HepG2 (cell line): ENCODE measurements at regions not wholly inside any gene's neighbourhood (a gene's known extent, or its start where the extent isn't known, plus 50 kb on each side); places are given as distances from the start of the nearest gene placed in this dataset.

ENCODE experiments used
- ATAC-seq: fragments of 200-7000 bp; cut with Tn5 transposase; 3 replicates; pipeline ENCODE4 v1.9.1; 2020; ENCODE audit warnings: mild to moderate bottlenecking, moderate library complexity
- BruUV-seq: library from RNA; stranded (reverse); fragments of 400-500 nt; replicated peaks from 2 replicates; lab custom pipeline; 2021; lab: Mats Ljungman, UMichigan
- CTCF ChIA-PET: fragments of 300-600 bp; formaldehyde crosslinking; extraction: SDS; loops from one replicate; lab custom pipeline; 2021; ENCODE audit warnings: low total read pairs, inconsistent platforms, low intra/inter-chr PET ratio; lab: Yijun Ruan, JAX
- POLR2A ChIA-PET: fragments of 350-600 bp; sonication (Branson Sonifier 250); formaldehyde crosslinking; loops from one replicate; lab custom pipeline; 2020; ENCODE audit warnings: antibody characterized with exemption, inconsistent platforms; lab: Yijun Ruan, JAX
- DNase-seq: peaks from one replicate; pipeline ENCODE4 v3.0.0-alpha.2; 2015; ENCODE audit warnings: low spot score
- FAIRE-seq: peaks from 3 replicates; lab custom pipeline; 2011; peaks lifted over from hg19 to GRCh38; lab: Jason Lieb, UNC
- H2AFZ ChIP-seq: one replicate; pipeline ENCODE4 v1.6.1; 2011; ENCODE audit warnings: low read length, inconsistent platforms
- H3K27ac ChIP-seq: fragments of 300-600 bp; 3 replicates; pipeline ENCODE4 v1.8.0; 2011; ENCODE audit warnings: mixed run types, mild to moderate bottlenecking, mixed read lengths, low read length, inconsistent platforms; ENCODE audit not compliant: insufficient read depth; ENCODE audit errors: extremely low read length
- H3K27me3 ChIP-seq, 2 experiments: fragments of 200-600 bp in 1 of 2; 2 replicates in 1 of 2; 3 replicates in 1 of 2; pipeline versions ENCODE4 v1.6.0 to v1.8.0; 2011; ENCODE audit warnings: low read length in 2 of 2, mild to moderate bottlenecking in 2 of 2, moderate library complexity in 2 of 2, inconsistent platforms in 1 of 2; ENCODE audit not compliant: insufficient read depth in 2 of 2, control insufficient read depth in 1 of 2
- H3K36me3 ChIP-seq, 2 experiments: fragments of 200-600 bp in 1 of 2; replicated peaks in 1 of 2; 2 replicates in 1 of 2; 3 replicates in 1 of 2; pipeline versions ENCODE4 v1.5.1 to v1.8.0; 2011; ENCODE audit warnings: low read length in 2 of 2, inconsistent platforms in 1 of 2; ENCODE audit not compliant: insufficient read depth in 2 of 2, control insufficient read depth in 1 of 2
- H3K4me1 ChIP-seq: 2 replicates; pipeline ENCODE4 v1.5.1; 2012; ENCODE audit warnings: low read length, inconsistent platforms; ENCODE audit not compliant: insufficient read depth
- H3K4me2 ChIP-seq: 2 replicates; pipeline ENCODE4 v1.6.0; 2011; ENCODE audit warnings: low read depth, low read length, inconsistent platforms
- H3K4me3 ChIP-seq, 3 experiments: fragments of 200-600 bp in 1 of 3; sonication (generic), shearing (Covaris generic) in 1 of 3; replicated peaks in 1 of 3; 2 replicates each; pipeline ENCODE4 v1.5.1; 2011 to 2016; ENCODE audit warnings: low read length in 3 of 3, inconsistent platforms in 2 of 3, low read depth in 2 of 3, mild to moderate bottlenecking in 2 of 3, control low read depth in 1 of 3, mixed read lengths in 1 of 3; ENCODE audit not compliant: insufficient read depth in 1 of 3
- H3K79me2 ChIP-seq: one replicate; pipeline ENCODE4 v1.6.1; 2011; ENCODE audit warnings: low read length, inconsistent platforms; ENCODE audit not compliant: insufficient read depth
- H3K9ac ChIP-seq: 2 replicates; pipeline ENCODE4 v1.6.0; 2011; ENCODE audit warnings: mild to moderate bottlenecking, low read depth, low read length, inconsistent platforms; ENCODE audit not compliant: insufficient read depth
- H3K9me3 ChIP-seq: 2 replicates; pipeline ENCODE4 v1.5.1; 2012; ENCODE audit warnings: mild to moderate bottlenecking, low read length
- H4K20me1 ChIP-seq: 2 replicates; pipeline ENCODE4 v1.6.0; 2011; ENCODE audit warnings: inconsistent platforms, mild to moderate bottlenecking, low read length, moderate library complexity; ENCODE audit not compliant: insufficient read depth
- ADNP ChIP-seq: sonication (generic); formaldehyde crosslinking; IDR thresholded peaks from 2 replicates; pipeline ENCODE4 v1.4.0; 2020; ENCODE audit warnings: missing genetic modification reagents
- BHLHE40 ChIP-seq: IDR thresholded peaks from 2 replicates; pipeline ENCODE4 v1.6.1; 2011; ENCODE audit warnings: low read length, improper control_type of control experiment
- CREB1 ChIP-seq, 2 experiments: fragments of 450-650 bp in 1 of 2; IDR thresholded peaks; 2 replicates each; pipeline ENCODE4 v1.6.1; 2016 to 2017; ENCODE audit warnings: control low read depth in 1 of 2, mild to moderate bottlenecking in 1 of 2, missing compliant biosample characterization in 1 of 2, missing genetic modification characterization in 1 of 2
- ELF3 ChIP-seq: IDR thresholded peaks from 2 replicates; pipeline ENCODE4 v1.6.1; 2016; ENCODE audit warnings: missing genetic modification reagents, missing compliant biosample characterization
- GTF2F1 ChIP-seq: fragments of 150-350 bp; IDR thresholded peaks from 2 replicates; pipeline ENCODE4 v1.6.1; 2014; ENCODE audit warnings: low read length
- KMT2A ChIP-seq: sonication (generic); formaldehyde crosslinking; IDR thresholded peaks from 2 replicates; pipeline ENCODE4 v1.4.0; 2020; ENCODE audit warnings: missing genetic modification reagents
- NFE2L1 ChIP-seq: sonication (generic); formaldehyde crosslinking; IDR thresholded peaks from 2 replicates; pipeline ENCODE4 v1.4.0; 2020; ENCODE audit warnings: missing genetic modification reagents, mild to moderate bottlenecking, borderline replicate concordance
- POLR2AphosphoS5 ChIP-seq: IDR thresholded peaks from 2 replicates; pipeline ENCODE4 v1.6.1; 2012; ENCODE audit warnings: low read depth, low read length
- RAD51 ChIP-seq: fragments of 450-650 bp; IDR thresholded peaks from 2 replicates; pipeline ENCODE4 v1.6.1; 2016; ENCODE audit warnings: borderline replicate concordance
- TGIF2 ChIP-seq: IDR thresholded peaks from 2 replicates; pipeline ENCODE4 v1.6.1; 2016; ENCODE audit warnings: control low read depth, missing compliant biosample characterization
- YY1 ChIP-seq: IDR thresholded peaks from 2 replicates; pipeline ENCODE4 v1.6.1; 2011; ENCODE audit warnings: low read length, low read depth, moderate library complexity, mild to moderate bottlenecking; ENCODE audit not compliant: insufficient read depth, insufficient replicate concordance
- ZNF224 ChIP-seq: sonication (generic); formaldehyde crosslinking; IDR thresholded peaks from 2 replicates; pipeline ENCODE4 v1.5.0; 2020; ENCODE audit warnings: mild to moderate bottlenecking, missing genetic modification reagents
- ZNF468 ChIP-seq: sonication (generic); formaldehyde crosslinking; IDR thresholded peaks from 2 replicates; pipeline ENCODE4 v1.8.0; 2022; ENCODE audit warnings: mild to moderate bottlenecking, moderate library complexity, missing genetic modification reagents
- ZNF879 ChIP-seq: sonication (generic); formaldehyde crosslinking; IDR thresholded peaks from 2 replicates; pipeline ENCODE4 v1.8.1; 2023; ENCODE audit warnings: missing genetic modification reagents
- WGBS: methylation state at CpG from one replicate; pipeline ENCODE4 v1.1.6; 2017; ENCODE audit warnings: low lambda C conversion rate; 5-methylcytosine and 5-hydroxymethylcytosine counted together
- in situ Hi-C: cut with HindIII; loops from 2 replicates; pipeline ENCODE4 v1.10.0; 2017; ENCODE audit warnings: low pct_unique_long_range_greater_than_20kb; ENCODE audit not compliant: extremely low pct_ligation_motif_present
- intact Hi-C: fragments of 100-400 bp; cut with micrococcal nuclease; formaldehyde crosslinking; loops from one replicate; pipeline ENCODE4 v1.10.0; 2022; ENCODE audit not compliant: unreplicated experiment
- TF ChIP-seq, protein P1 (sequence below): sonication (generic); formaldehyde crosslinking; IDR thresholded peaks from 2 replicates; pipeline ENCODE4 v1.8.1; 2022; ENCODE audit warnings: mild to moderate bottlenecking, missing genetic modification reagents
- TF ChIP-seq, protein P2 (sequence below): sonication (generic); formaldehyde crosslinking; conservative IDR thresholded peaks from 2 replicates; pipeline ENCODE4 v1.4.0; 2020; ENCODE audit warnings: missing genetic modification reagents

- H3K4me2 ChIP-seq: no peak overlapping the region
- H3K4me3 ChIP-seq: no peak overlapping the region
- no peak overlapping the region for H3K27ac ChIP-seq
- FAIRE-seq (no peak), ATAC-seq (no peak), DNase-seq (no peak)
- peaks cover 1 to 7% of the 10 kb centered on the region in 2 experiments; a peak in 3 of 5 replicates for H3K27me3 ChIP-seq
- POLR2A ChIA-PET: no interaction called here
- H3K36me3 ChIP-seq: no peaks in the 10 kb centered on the region
- no peaks in the 10 kb centered on the region for H3K9me3 ChIP-seq
- in situ Hi-C loops: loop anchor here (25.0 kb wide), 1 partner anchor 91 kb away; no protein-coding TSS in a partner anchor
- CTCF ChIA-PET: no interaction called here
- intact Hi-C loops: no loop called here
- H3K9ac ChIP-seq: no peak overlapping the region
- H3K79me2 ChIP-seq: no peaks in the 10 kb centered on the region
- peaks cover 16% of the 10 kb centered on the region for H3K4me1 ChIP-seq
- no peaks in the 10 kb centered on the region for H4K20me1 ChIP-seq
- WGBS: 19% methylated on average over 5 of the region's 5 CpGs
- no TSS peak for BruUV-seq
- no peak for TF ChIP-seq GTF2F1
- no peak for TF ChIP-seq KMT2A (CRISPR knock-in tag)
- no peak for TF ChIP-seq ZNF468 (CRISPR knock-in tag)
- no peak for TF ChIP-seq BHLHE40
- TF ChIP-seq ELF3 (CRISPR knock-in tag): no peak
- TF ChIP-seq RAD51: no peak
- no peak overlapping the region for H2AFZ ChIP-seq
Observed at GRCh38 chr13:21796066-21796465, 125.2 kb downstream of the FGF9 start.

- H3K4me2 ChIP-seq: no peak overlapping the region
- CTCF ChIA-PET: no interaction called here
- 46% methylated on average over 11 of the region's 11 CpGs for WGBS
Observed at GRCh38 chr13:21796775-21797514, 126.1 kb downstream of the FGF9 start.

More at GRCh38 chr13:21796775-21797514, 126.1 kb downstream of the FGF9 start:
- H4K20me1 ChIP-seq: no peaks in the 10 kb centered on the region
- H3K4me3 ChIP-seq: no peak overlapping the region
- intact Hi-C loops: no loop called here
- H3K9me3 ChIP-seq: no peaks in the 10 kb centered on the region
- TF ChIP-seq ADNP (CRISPR knock-in tag) (no peak), CREB1 (IDR thresholded peaks at IDR 0.05) (no peak), CREB1 (CRISPR knock-in tag; IDR thresholded peaks at IDR 0.05) (no peak), ZNF224 (CRISPR knock-in tag) (no peak), TGIF2 (CRISPR knock-in tag) (no peak), NFE2L1 (no peak), YY1 (no peak), ZNF879 (CRISPR knock-in tag) (no peak), POLR2AphosphoS5 (no peak)
- TF ChIP-seq, protein P1, sequence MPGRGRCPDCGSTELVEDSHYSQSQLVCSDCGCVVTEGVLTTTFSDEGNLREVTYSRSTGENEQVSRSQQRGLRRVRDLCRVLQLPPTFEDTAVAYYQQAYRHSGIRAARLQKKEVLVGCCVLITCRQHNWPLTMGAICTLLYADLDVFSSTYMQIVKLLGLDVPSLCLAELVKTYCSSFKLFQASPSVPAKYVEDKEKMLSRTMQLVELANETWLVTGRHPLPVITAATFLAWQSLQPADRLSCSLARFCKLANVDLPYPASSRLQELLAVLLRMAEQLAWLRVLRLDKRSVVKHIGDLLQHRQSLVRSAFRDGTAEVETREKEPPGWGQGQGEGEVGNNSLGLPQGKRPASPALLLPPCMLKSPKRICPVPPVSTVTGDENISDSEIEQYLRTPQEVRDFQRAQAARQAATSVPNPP (CRISPR knock-in tag): no peak
- TF ChIP-seq, protein P2, sequence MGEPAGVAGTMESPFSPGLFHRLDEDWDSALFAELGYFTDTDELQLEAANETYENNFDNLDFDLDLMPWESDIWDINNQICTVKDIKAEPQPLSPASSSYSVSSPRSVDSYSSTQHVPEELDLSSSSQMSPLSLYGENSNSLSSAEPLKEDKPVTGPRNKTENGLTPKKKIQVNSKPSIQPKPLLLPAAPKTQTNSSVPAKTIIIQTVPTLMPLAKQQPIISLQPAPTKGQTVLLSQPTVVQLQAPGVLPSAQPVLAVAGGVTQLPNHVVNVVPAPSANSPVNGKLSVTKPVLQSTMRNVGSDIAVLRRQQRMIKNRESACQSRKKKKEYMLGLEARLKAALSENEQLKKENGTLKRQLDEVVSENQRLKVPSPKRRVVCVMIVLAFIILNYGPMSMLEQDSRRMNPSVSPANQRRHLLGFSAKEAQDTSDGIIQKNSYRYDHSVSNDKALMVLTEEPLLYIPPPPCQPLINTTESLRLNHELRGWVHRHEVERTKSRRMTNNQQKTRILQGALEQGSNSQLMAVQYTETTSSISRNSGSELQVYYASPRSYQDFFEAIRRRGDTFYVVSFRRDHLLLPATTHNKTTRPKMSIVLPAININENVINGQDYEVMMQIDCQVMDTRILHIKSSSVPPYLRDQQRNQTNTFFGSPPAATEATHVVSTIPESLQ (CRISPR knock-in tag): no peak
- ATAC-seq (no peak), FAIRE-seq (no peak), DNase-seq (no peak)
- POLR2A ChIA-PET: no interaction called here
- no peaks in the 10 kb centered on the region for H3K79me2 ChIP-seq
- no TSS peak for BruUV-seq
- H3K27me3 ChIP-seq: peaks cover 1 to 7% of the 10 kb centered on the region in 2 experiments; a peak in 3 of 5 replicates
- H3K27ac ChIP-seq: no peak overlapping the region
- H3K4me1 ChIP-seq: peaks cover 23% of the 10 kb centered on the region
- in situ Hi-C loops: loop anchor here (25.0 kb wide), 1 partner anchor 90 kb away; no protein-coding TSS in a partner anchor
- H2AFZ ChIP-seq: no peak overlapping the region
- no peak overlapping the region for H3K9ac ChIP-seq
- H3K36me3 ChIP-seq: no peaks in the 10 kb centered on the region
